Panc1 (cell line): ENCODE measurements at regions not wholly inside any gene's neighbourhood (a gene's known extent, or its start where the extent isn't known, plus 50 kb on each side); places are given as distances from the start of the nearest gene placed in this dataset.

ENCODE experiments used
- ATAC-seq: fragments of 200-7000 bp; cut with Tn5 transposase; 2 replicates; pipeline ENCODE4 v1.9.1; 2020; ENCODE audit warnings: mild to moderate bottlenecking, moderate library complexity
- BruUV-seq: library from RNA; stranded (reverse); fragments of 400-500 nt; replicated peaks from 2 replicates; lab custom pipeline; 2021; lab: Mats Ljungman, UMichigan
- CTCF ChIA-PET: fragments of 300-600 bp; sonication (Branson Sonifier 250); formaldehyde crosslinking; loops from one replicate; lab custom pipeline; 2022; ENCODE audit warnings: antibody characterized with exemption; lab: Charles Lee
- POLR2A ChIA-PET: fragments of 300-600 bp; sonication (Branson Sonifier 250); formaldehyde crosslinking; loops from one replicate; lab custom pipeline; 2022; ENCODE audit warnings: antibody characterized with exemption; lab: Charles Lee
- DNase-seq: peaks from one replicate; pipeline ENCODE4 v3.0.0-alpha.2; 2010; ENCODE audit warnings: low read depth, low spot score
- H3K27ac ChIP-seq: 2 replicates; pipeline ENCODE4 v1.5.1; 2011; ENCODE audit warnings: mild to moderate bottlenecking, low read length, inconsistent platforms
- H3K27me3 ChIP-seq: fragments of 200-500 bp; sonication (Bioruptor generic); 2 replicates; pipeline ENCODE4 v1.6.0; 2014; ENCODE audit warnings: low read length, inconsistent platforms; ENCODE audit not compliant: control insufficient read depth, insufficient read depth
- H3K36me3 ChIP-seq: fragments of 200-500 bp; sonication (Bioruptor generic); 2 replicates; pipeline ENCODE4 v1.5.1; 2014; ENCODE audit warnings: inconsistent platforms, mild to moderate bottlenecking, low read length, moderate library complexity; ENCODE audit not compliant: control insufficient read depth, insufficient read depth
- H3K4me1 ChIP-seq: 2 replicates; pipeline ENCODE4 v1.5.1; 2011; ENCODE audit warnings: inconsistent platforms, mild to moderate bottlenecking, low read length, moderate library complexity; ENCODE audit not compliant: control insufficient read depth, insufficient read depth
- H3K4me3 ChIP-seq, 2 experiments: 2 replicates each; pipeline ENCODE4 v1.5.1; 2011 to 2012; ENCODE audit warnings: low read depth in 2 of 2, low read length in 2 of 2, mild to moderate bottlenecking in 2 of 2, inconsistent platforms in 1 of 2, moderate library complexity in 1 of 2
- H3K9me3 ChIP-seq: fragments of 200-500 bp; sonication (Bioruptor generic); 2 replicates; pipeline ENCODE4 v1.5.1; 2014; ENCODE audit warnings: low read depth, mild to moderate bottlenecking, inconsistent platforms, low read length, moderate library complexity; ENCODE audit not compliant: control insufficient read depth, insufficient read depth
- POLR2AphosphoS5 ChIP-seq: IDR thresholded peaks from 2 replicates; pipeline ENCODE4 v1.6.1; 2012; ENCODE audit warnings: mild to moderate bottlenecking, low read depth, low read length, moderate library complexity
- REST ChIP-seq, 2 experiments: IDR thresholded peaks; 2 replicates each; pipeline ENCODE4 v1.6.1; 2011 to 2012; ENCODE audit warnings: low read depth in 2 of 2, control low read depth in 1 of 2, low read length in 1 of 2, mild to moderate bottlenecking in 1 of 2, moderate library complexity in 1 of 2; ENCODE audit not compliant: insufficient read depth in 1 of 2
- SIN3A ChIP-seq: IDR thresholded peaks from 2 replicates; pipeline ENCODE4 v1.6.1; 2012; ENCODE audit warnings: low read depth, mild to moderate bottlenecking, low read length, moderate library complexity, borderline replicate concordance; ENCODE audit not compliant: insufficient read depth
- TCF7L2 ChIP-seq: IDR thresholded peaks from 2 replicates; pipeline ENCODE4 v1.6.1; 2011; ENCODE audit warnings: mild to moderate bottlenecking, low read depth, low read length, inconsistent platforms
- in situ Hi-C: cut with HindIII; loops from 2 replicates; pipeline ENCODE4 v1.10.0; 2016; ENCODE audit warnings: low sequenced_read_pairs, low pct_unique_long_range_greater_than_20kb
- intact Hi-C: fragments of 100-400 bp; cut with micrococcal nuclease; formaldehyde crosslinking; loops from one replicate; pipeline ENCODE4 v1.10.0; 2022; ENCODE audit not compliant: unreplicated experiment
- TF ChIP-seq, protein P1 (sequence below): fragments of 450-650 bp; IDR thresholded peaks from 2 replicates; pipeline ENCODE4 v1.5.1; 2017; ENCODE audit warnings: mild to moderate bottlenecking

DNA sequence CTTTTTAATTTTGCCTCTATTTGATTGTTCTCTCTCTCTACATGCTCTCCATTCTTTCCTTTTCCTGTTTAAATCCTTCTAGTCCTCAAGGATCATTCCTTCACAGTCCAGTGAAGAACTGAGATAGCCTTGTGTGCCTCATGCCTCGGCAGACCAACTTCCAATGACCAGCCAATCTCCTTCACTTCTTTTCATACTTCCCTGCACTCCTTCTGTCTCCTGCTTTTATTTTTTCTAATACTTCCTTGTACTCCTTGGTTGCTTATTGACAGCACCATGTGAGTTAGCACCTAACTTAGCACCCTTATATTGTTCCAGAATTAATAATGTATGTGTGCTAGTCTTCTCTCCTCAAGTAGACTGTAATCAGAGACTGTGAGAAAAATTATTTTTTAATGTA, 246.8 kb downstream of the ADGRG6 start:
- H3K4me3 ChIP-seq = no peak overlapping the region
- POLR2A ChIA-PET = no interaction called here
- no peak overlapping the region for H3K27ac ChIP-seq
- BruUV-seq = no TSS peak
- H3K36me3 ChIP-seq = no peaks in the 10 kb centered on the region
- H3K4me1 ChIP-seq = no peaks in the 10 kb centered on the region
- H3K27me3 ChIP-seq = peaks cover 39% of the 10 kb centered on the region
- DNase-seq (no peak), ATAC-seq (no peak)
- in situ Hi-C loops = no loop called here
- no peaks in the 10 kb centered on the region for H3K9me3 ChIP-seq
- TF ChIP-seq TCF7L2 = no peak
- CTCF ChIA-PET = no interaction called here
- intact Hi-C loops = no loop called here

DNA sequence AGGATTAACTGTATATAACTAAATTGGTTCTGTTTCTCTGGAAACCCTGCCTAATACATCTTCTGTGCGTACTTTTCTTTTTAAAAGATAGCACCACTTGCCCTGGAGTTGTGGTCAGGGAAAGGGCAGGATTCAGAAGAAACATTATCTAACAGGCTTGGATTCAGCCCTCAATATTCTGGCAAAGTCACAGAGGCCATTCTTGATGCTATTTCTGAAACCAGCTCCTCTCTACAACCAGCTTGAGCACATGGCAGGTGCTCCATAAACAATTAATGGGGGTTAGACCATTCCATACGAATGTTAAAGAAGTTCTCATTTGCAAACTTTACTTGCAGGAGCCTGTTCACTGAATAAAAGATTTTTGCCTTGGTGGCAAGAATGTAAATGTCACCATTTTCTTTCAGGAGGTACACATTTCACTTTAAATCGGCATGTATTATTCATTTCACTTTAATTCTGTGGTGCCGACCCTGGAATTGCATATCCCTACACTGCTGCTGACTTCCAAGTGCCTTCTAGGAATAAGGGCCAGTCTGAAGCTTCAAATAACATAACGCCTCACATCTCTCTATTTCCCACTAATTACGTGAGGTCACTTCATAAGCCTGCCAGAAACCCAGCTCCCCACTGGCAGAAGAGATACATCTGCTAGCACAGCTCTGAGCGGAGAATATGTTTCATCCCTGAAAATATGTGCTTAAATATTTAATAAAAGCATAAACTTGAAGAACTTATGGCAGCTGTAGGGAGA, 248.7 kb downstream of the ADGRG6 start:
- TF ChIP-seq REST (IDR thresholded peaks at IDR 0.05; ENCODE audit: insufficient read depth in 1 of 2, low read depth in 2 of 2, low read length in 1 of 2) (no peak), POLR2AphosphoS5 (no peak), TCF7L2 (no peak), SIN3A (no peak)
- TF ChIP-seq, protein P1, sequence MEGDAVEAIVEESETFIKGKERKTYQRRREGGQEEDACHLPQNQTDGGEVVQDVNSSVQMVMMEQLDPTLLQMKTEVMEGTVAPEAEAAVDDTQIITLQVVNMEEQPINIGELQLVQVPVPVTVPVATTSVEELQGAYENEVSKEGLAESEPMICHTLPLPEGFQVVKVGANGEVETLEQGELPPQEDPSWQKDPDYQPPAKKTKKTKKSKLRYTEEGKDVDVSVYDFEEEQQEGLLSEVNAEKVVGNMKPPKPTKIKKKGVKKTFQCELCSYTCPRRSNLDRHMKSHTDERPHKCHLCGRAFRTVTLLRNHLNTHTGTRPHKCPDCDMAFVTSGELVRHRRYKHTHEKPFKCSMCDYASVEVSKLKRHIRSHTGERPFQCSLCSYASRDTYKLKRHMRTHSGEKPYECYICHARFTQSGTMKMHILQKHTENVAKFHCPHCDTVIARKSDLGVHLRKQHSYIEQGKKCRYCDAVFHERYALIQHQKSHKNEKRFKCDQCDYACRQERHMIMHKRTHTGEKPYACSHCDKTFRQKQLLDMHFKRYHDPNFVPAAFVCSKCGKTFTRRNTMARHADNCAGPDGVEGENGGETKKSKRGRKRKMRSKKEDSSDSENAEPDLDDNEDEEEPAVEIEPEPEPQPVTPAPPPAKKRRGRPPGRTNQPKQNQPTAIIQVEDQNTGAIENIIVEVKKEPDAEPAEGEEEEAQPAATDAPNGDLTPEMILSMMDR = no peak
- no peaks in the 10 kb centered on the region for H3K4me1 ChIP-seq
- H3K4me3 ChIP-seq = no peak overlapping the region
- H3K36me3 ChIP-seq = no peaks in the 10 kb centered on the region
- peaks cover 39% of the 10 kb centered on the region for H3K27me3 ChIP-seq
- in situ Hi-C loops (no loop called here), intact Hi-C loops (no loop called here)
- no peaks in the 10 kb centered on the region for H3K9me3 ChIP-seq
- ATAC-seq (no peak), DNase-seq (no peak)
- ChIA-PET POLR2A (no interaction called here), CTCF (no interaction called here)
- no peak overlapping the region for H3K27ac ChIP-seq
- BruUV-seq = no TSS peak

- DNase-seq = no peak
- in situ Hi-C loops = no loop called here
- BruUV-seq = no TSS peak
- Histone ChIP-seq H3K4me1 (no peaks in the 10 kb centered on the region), H3K27me3 (peaks cover 34% of the 10 kb centered on the region; the same call in 1 of the 2 replicates), H3K36me3 (no peaks in the 10 kb centered on the region), H3K4me3 (no peak overlapping the region), H3K27ac (no peak overlapping the region), H3K9me3 (no peaks in the 10 kb centered on the region)
- TF ChIP-seq, protein P1 = no peak
- TF ChIP-seq TCF7L2 (no peak), SIN3A (no peak), POLR2AphosphoS5 (no peak), REST (IDR thresholded peaks at IDR 0.05; ENCODE audit: insufficient read depth in 1 of 2, low read depth in 2 of 2, low read length in 1 of 2) (no peak)
- ChIA-PET POLR2A (no interaction called here), CTCF (no interaction called here)
- ATAC-seq = peak; percentile 66
- intact Hi-C loops = no loop called here
These were observed 249.5 kb downstream of the ADGRG6 start for GRCh38 chr6:142551274-142551811.
